HG03432 (cell line): ENCODE measurements at regions not wholly inside any gene's neighbourhood (a gene's known extent, or its start where the extent isn't known, plus 50 kb on each side); places are given as distances from the start of the nearest gene placed in this dataset.

Source experiments
- ATAC-seq: cut with Tn5 transposase; IDR thresholded peaks from one replicate; pipeline ENCODE4 v1.9.1; 2021; ENCODE audit warnings: mild to moderate bottlenecking, moderate library complexity; ENCODE audit not compliant: unreplicated experiment

DNA sequence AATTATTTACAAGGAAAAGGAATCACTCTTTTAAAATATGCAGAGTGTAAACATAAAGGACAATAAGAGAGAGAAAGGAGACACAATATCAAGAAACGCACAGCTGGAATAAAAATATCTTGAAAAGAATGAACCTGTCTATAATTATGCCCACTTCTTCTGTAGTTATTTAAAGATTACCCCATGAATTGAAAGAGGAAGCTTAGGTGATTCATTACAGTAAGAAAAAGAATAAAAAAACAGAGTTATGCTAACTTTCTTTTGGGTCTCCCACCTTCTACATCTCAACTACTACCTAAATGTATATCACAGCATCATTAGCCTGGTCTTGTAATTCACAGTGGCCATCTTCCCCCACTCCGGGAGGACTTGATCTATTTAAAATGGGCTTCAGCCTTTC lies 182.1 kb downstream of the MRPL39 start:
- ATAC-seq = no peak

DNA sequence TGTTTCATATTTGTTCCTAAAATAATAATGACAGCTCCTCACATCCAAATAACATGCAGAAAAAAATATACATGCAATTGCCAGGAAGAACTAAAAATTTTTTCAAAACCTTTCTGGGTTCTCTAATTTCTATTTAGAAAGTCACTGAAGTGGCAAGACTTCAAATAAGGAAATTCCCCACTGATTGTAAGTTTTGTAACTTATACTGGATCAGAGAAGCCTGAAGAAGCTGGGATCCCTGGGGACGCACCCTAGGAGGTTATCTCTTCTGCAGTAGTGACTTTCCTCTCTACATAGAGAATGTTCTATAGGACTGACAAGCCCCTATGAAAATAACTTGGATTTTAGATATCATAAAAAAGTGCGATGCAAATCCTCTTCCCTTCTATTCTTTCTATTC lies 182.6 kb downstream of the MRPL39 start:
- ATAC-seq = no peak

GRCh38 chr21:25424048-25424447 lies 183.2 kb downstream of the MRPL39 start:
- no peak for ATAC-seq

- no peak for ATAC-seq
Measured at GRCh38 chr21:25422610-25423608, 184.4 kb downstream of the MRPL39 start.

DNA sequence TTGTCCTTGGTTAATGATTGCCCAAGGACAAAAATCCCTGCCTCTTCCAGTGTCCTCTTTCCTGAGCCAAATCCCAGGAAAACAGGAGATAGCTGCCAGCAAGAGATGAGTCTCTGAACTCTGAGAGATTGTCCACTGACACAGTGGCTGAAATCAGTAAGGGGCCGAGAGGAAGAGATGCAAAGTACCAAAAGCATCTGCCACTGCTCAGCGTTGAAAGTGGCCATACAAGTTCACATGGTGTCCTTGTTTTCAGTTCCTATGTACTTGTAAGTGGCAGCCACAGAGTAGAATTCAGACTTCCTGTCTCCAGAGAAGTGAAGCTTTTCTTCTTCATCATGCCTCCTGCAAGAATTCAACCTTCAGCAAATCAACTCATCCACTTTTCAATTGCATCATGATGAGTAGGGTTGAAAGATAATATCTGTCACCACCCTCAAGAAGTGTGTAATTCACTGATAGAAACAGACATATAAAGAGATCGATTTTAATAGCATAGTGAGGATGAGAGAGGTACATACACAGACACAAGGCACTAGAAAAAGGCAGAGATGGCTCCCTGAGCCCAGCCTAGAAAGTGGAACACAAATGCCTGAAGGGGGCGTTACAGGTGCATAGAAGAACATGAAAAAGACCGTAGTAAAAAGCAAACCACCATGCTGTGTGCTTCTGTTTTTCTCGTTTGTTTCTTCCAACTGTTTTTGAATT lies 185.8 kb downstream of the MRPL39 start:
- ATAC-seq = peak; percentile 73

DNA sequence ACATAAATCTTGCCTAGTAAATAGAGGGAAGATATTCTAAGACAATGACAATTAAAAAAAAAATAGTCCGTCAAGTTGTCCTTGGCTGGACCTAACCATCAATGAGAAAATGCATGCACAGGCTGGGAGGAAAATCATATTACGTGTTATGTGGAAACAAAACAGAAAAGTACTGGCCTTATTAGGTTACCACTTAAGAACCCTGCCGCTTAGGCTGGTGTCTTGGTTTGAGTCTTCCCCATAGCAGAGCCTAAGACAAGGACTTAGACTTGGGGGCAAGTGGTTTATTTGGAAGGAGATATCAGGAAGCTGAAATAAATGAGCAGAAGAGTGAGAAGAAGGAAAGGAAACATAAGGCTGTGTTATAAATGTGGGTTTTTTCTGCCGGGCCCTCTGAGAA lies 186.4 kb downstream of the MRPL39 start:
- peak; percentile 2 for ATAC-seq

GRCh38 chr21:25416669-25417068 lies 190.6 kb downstream of the MRPL39 start:
- no peak for ATAC-seq

GRCh38 chr21:25412100-25412499 lies 195.2 kb downstream of the MRPL39 start:
- ATAC-seq = no peak

DNA sequence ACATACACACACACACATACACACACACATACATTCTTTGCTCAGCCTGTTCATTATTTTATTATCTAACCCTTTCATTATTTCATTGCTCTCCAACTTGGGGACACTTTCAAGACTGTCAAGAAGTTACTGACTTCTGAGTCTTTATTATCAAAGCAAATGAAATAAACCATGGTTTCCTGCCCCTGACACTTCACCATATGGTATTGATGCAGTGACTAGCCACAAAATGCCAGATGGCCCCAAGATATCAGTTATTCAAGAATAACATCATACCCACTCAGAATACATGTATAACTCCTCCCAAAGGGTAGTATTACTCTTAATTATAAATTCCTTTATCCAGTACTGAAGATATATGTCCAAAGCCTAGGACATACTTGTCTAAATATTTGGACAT lies 197.3 kb downstream of the MRPL39 start:
- ATAC-seq = no peak

GRCh38 chr21:25408666-25409065 lies 198.6 kb downstream of the MRPL39 start:
- ATAC-seq = no peak

- ATAC-seq = no peak
Measured at GRCh38 chr21:25406887-25407579, 200.2 kb downstream of the MRPL39 start.

DNA sequence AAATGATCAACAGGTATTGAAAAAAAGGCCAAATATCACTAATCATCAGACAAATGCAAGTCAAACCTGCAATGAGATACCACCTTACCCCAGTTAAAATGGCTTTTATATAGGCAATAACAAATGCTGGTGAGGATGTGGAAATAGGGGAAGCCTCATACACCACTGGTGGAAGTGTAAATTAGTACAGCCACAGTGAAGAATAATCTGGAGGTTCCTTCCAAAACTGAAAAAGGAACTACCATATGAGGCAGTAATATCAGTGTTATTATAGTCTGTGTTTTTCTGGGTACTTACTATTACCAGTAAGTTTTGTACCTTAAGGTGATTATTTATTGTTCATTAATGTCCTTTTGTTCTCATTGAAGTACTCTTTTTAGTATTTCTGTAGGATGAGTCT lies 201.3 kb downstream of the MRPL39 start:
- peak; percentile 42 for ATAC-seq

- no peak for ATAC-seq
Measured at GRCh38 chr21:25402134-25402961, 204.9 kb downstream of the MRPL39 start.

GRCh38 chr21:25400427-25400826 lies 206.9 kb downstream of the MRPL39 start:
- no peak for ATAC-seq

- ATAC-seq = no peak
Measured at GRCh38 chr21:25398630-25399029, 208.7 kb downstream of the MRPL39 start.

DNA sequence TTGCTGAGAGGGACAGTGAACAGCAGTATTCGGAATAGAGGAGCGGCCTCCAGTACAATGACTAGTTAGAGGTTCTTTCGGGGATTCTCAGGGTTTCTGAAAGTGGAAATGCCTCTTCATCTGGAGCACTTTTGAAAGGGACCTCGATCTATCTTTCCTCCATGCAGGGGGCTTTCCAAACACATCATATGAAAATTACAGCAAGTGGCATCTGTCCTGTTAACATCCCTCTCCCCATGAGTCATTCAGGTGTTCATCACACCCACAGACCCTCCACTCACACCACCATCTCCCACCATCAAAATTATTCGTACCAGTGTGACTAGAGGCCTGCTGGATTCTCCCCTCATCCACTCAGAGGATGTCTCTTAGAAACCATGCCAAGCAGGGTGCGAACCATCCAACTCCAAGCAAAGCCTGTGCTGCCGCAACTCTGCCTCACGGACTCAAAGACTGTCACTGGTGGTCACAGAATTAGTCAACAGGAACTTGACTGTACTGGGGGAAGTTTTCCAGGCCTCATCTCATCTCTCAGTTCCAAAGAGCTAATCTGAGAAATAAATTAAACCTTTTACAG lies 211.1 kb downstream of the MRPL39 start:
- ATAC-seq = peak; percentile 91

DNA sequence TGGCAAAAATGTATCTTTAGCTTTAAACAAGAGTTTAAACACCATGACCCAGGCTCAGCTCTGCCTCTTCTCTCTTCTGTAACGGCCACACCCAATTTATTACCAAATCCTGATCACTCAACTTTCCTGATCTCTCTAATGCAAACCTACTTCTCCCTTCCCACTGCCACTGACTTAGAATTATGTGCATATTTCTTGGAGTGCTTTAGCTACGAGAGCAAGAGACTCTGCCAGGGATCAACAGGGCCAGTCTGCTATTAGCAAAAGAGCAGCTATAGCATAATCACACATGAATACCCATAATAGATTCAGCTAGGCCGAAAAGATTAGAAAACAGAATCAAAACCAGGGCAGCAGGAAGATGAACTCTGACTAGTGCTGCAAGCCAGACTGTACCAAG lies 215.5 kb downstream of the MRPL39 start:
- no peak for ATAC-seq

GRCh38 chr21:25390701-25391100 lies 216.6 kb downstream of the MRPL39 start:
- no peak for ATAC-seq

DNA sequence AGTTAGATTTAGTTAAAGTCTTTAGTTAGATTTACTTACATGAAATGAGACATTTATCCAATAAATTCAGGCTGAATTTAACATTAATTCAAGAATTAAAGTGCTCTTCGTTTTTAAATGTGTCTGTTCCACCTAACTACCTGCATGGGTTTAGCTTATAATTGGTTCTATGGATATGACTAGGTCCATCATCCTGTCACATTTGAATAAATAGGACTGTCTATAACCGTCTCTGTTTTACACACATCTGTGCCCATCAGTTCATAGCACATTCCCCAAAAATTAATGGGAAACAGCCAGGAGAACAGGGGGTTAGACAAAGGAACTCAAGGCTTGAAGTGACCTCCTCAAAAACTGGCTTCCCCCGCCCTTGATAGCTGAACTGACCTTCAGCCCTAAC lies 219.6 kb downstream of the MRPL39 start:
- peak; percentile 39 for ATAC-seq

DNA sequence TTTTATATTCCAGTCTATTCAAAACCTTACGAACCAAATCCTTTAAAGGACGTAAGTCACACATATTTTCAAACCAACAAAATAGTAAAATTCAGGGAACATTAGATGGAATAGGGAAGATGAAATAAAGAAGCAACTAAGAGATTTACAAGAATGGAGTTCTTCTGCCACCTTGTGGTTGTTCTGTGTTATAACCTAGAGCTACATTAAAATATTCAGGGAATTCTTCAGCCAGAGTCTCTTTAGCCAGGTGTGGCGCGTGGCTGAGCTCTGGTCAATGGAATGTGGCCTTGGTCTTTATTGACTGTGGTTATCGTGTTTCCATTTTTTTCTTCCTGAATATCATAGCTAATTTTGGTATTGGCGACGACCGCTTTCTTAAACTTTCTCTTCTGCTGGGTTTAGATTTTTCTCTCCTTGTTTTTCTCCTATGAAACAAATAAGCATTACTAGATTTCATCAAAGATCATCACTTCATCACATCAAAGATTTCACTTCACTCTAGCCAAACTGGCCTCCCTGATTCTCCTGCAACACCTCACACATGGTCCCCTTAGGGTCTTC lies 221.3 kb downstream of the MRPL39 start:
- ATAC-seq = peak; percentile 54
